LNCAP (cell line): ENCODE measurements at regions not wholly inside any gene's neighbourhood (a gene's known extent, or its start where the extent isn't known, plus 50 kb on each side); places are given as distances from the start of the nearest gene placed in this dataset.

Source experiments
- TF ChIP-seq, protein P1 (sequence below): fragments of 450-650 bp; IDR thresholded peaks from 2 replicates; pipeline ENCODE4 v1.5.1; 2017; ENCODE audit warnings: mild to moderate bottlenecking

DNA sequence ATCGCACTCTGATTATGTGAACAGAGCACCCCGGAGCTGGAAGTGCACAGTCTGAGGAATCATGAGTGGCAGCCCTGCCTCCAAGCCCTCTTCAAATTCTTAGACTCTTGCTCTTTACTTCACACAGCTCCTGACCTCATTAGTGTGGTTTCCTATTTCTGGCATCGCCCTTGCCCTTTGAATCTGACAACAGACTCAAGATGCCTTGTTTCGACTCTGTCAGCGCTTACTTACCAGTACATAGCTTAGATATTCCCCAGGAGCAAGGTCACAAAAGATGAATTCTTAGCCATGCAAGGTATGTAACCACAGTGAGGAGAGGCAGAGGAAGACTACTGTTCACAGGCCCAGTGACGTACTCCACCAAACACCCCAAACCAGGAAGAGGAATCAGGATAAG lies 167.2 kb downstream of the KDR start:
- TF ChIP-seq, protein P1, sequence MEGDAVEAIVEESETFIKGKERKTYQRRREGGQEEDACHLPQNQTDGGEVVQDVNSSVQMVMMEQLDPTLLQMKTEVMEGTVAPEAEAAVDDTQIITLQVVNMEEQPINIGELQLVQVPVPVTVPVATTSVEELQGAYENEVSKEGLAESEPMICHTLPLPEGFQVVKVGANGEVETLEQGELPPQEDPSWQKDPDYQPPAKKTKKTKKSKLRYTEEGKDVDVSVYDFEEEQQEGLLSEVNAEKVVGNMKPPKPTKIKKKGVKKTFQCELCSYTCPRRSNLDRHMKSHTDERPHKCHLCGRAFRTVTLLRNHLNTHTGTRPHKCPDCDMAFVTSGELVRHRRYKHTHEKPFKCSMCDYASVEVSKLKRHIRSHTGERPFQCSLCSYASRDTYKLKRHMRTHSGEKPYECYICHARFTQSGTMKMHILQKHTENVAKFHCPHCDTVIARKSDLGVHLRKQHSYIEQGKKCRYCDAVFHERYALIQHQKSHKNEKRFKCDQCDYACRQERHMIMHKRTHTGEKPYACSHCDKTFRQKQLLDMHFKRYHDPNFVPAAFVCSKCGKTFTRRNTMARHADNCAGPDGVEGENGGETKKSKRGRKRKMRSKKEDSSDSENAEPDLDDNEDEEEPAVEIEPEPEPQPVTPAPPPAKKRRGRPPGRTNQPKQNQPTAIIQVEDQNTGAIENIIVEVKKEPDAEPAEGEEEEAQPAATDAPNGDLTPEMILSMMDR: no peak

DNA sequence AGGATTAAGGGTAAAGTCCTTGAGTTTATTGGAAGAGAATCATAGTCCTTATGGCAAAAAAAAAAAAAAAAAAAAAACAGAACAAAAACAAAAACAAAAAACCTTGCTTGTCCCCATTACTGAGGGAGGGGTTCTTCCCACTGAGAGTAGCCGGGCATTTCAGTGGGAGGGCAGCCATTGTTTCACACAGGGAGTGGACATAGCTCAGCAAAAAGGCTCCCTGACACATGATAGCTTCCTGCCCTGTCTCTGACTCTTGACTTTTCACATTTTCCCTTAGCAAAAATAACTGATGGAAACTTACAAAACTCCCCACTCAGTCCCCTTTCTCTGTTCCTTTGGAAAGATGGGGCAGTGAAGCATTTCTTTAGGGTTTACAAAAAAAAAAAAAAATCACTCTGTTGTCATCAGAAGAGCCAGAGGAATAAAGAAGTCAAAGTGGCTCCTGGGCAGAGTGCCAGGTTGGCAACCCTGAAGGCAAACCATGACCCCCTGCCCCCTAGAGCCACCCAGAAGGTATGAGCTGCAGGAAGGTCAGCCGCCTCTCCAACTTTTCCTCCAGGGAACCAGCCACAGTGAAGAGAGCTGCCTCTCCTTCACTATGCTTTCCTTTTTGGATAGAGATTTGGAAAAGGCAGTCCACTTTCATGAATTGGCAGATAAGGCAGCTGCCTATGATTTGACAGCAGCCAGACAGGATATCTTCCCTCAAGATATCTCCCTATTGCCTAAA lies 170.6 kb downstream of the KDR start:
- TF ChIP-seq, protein P1: no peak

DNA sequence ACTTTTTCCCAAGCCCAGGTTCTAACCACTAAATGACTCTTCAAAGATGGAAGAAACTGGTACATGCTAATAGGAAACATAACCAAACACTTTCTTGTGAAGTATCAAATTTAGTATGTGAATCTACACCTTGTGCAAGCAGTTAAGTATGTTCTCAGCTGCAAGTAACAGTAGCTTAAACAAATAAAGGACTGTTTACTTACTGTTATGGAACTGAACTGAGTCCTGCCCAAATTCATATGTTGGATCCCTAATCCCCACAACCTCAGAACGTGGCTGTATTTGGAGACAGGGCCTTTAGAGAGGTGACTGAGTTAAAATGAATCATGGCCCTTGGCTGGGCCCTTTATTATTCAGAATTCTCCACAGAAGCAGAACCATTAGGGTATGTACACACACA lies 178.7 kb downstream of the KDR start:
- TF ChIP-seq, protein P1: no peak

DNA sequence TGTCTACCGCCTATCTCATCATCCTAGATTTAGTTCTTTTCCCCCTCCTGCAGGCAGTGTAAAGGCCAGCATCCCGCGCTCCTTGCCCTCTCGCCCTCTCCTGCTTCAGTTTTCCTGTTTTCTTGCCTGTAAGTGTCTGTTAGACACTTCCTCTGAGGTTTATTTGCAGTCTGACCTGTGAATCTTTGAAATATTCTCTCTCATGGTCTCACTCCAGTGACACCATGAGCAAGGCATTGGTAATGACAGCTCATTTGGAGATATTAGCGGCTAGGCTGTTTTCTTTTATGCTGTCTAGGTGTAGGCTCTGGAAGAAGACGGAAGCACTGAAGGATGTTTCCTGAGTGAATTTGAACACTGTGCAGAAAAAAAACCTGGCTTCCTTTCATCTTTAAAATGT lies 179.6 kb downstream of the KDR start:
- TF ChIP-seq, protein P1: no peak

DNA sequence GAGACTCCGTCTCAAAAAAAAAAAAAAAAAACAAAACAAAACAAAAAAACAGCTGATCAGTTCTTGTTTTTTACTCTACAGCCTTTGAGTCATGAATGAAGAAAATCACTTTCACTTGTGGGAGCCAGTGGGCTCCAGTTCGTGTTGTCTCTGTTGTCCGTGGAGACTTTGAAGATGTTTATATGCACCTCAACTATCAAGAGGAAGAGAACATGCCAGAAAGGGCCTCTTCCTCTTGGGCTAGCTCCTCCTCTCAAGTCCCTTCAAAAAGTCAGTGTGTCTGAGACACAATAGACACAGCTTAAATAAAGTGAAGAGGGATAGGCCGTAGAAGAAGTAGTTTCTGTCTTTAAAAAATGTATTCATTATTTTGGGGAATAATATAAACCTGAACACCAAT lies 182.7 kb downstream of the KDR start:
- TF ChIP-seq, protein P1: no peak

DNA sequence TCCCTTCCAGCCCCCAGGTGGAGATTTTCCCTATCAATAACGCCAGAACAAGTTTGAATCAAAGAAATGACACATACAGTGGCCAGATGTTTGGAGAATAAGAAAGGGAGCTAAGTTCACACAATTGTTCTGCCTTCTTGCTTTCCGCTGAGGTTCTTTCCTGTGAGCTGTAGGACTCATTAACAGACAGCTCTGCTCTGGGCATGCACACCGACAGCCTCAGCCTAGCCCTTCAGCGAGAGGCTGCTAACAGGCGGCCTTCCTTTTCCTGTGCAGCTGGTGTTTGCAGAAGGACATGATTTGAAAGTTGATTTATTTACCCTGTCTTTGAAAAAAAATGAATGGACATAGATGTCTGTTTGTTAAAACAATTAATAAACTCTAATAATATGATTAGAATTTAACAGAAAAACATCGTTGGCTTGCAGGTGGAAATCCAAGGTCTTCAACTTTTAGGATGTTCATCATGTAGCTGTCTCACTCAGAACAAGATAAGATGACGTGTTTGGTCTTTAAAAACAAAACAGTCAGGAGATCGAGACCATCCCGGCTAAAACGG lies 183.3 kb downstream of the KDR start:
- TF ChIP-seq, protein P1: no peak

DNA sequence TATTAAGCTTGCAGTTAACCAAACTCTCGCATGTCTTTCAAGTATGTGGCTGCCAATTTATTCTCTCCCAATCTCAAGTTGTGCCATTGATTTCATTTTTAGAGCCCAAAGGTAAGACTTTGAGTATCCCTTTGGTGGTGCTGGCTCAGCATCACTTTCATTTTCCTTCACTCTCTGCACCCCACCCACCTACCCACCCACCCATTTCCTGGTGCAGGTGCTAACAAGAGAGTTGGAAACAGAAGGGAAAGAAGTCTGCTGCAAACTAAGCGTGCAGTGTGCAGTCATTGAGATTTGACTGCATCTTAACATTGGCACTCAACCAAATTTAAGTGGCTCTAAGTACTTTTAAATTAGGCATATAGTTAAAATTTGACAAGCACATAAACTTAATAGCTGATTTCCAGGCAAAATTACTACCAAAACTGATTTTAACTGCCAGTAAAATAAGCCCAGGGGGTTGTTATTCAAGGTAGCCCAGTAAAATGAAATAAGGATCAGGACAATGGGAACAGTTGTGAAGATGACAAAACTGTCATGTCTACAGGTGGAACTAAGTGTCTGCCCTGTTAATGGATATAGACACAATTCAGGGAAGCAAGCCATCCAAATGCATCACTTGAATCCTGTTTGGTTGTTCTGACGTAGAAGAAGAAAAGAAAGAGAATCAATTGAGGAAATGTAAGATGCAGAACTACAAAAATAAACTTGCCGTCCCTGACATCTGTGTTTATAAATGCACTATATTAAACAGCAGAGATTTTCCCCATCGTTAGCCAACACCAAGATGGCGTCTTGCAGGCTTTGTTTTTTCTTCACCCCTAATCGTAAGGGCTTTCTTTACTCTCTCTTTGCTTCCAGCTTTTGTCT lies 184.2 kb downstream of the KDR start:
- TF ChIP-seq, protein P1: no peak
